BLaER1 treated with 17β-estradiol and CSF1 and Interleukin-3, amounts not matched to agents 10 nM and 100 nM (cell line): ENCODE measurements at regions not wholly inside any gene's neighbourhood (a gene's known extent, or its start where the extent isn't known, plus 50 kb on each side); places are given as distances from the start of the nearest gene placed in this dataset.
"Not testable (repeated sequence)": the region's sequence is repeated elsewhere in the genome, so short reads cannot be mapped to it uniquely, and the experiment has no call there.

Experiments used
- H3K27ac ChIP-seq, 11 experiments: shearing (Covaris generic); formaldehyde crosslinking; 2 replicates each; pipeline ENCODE4 v1.8.1; 2022
- H3K27me3 ChIP-seq, 11 experiments: shearing (Covaris generic); formaldehyde crosslinking; 2 replicates each; pipeline ENCODE4 v1.8.1; 2022
- H3K36me3 ChIP-seq, 11 experiments: shearing (Covaris generic); formaldehyde crosslinking; 2 replicates each; pipeline ENCODE4 v1.8.1; 2022
- H3K4me1 ChIP-seq, 10 experiments: shearing (Covaris generic); formaldehyde crosslinking; 2 replicates each; pipeline ENCODE4 v1.8.1; 2022
- H3K4me2 ChIP-seq, 11 experiments: shearing (Covaris generic); formaldehyde crosslinking; 2 replicates each; pipeline ENCODE4 v1.8.1; 2022
- H3K4me3 ChIP-seq, 10 experiments: shearing (Covaris generic); formaldehyde crosslinking; 2 replicates each; pipeline ENCODE4 v1.8.1; 2022
- H3K9ac ChIP-seq, 11 experiments: shearing (Covaris generic); formaldehyde crosslinking; 2 replicates each; pipeline ENCODE4 v1.8.1; 2022
- H3K9me3 ChIP-seq, 11 experiments: shearing (Covaris generic); formaldehyde crosslinking; replicated peaks in 1 of 11; 2 replicates each; pipeline ENCODE4 v1.8.1; 2022
- H4K20me1 ChIP-seq, 11 experiments: shearing (Covaris generic); formaldehyde crosslinking; 2 replicates each; pipeline ENCODE4 v1.8.1; 2022
- Cebpa-rat ChIP-seq, 11 experiments: shearing (Covaris generic); IDR thresholded peaks; 2 replicates each; pipeline ENCODE4 v1.8.1; 2022

DNA sequence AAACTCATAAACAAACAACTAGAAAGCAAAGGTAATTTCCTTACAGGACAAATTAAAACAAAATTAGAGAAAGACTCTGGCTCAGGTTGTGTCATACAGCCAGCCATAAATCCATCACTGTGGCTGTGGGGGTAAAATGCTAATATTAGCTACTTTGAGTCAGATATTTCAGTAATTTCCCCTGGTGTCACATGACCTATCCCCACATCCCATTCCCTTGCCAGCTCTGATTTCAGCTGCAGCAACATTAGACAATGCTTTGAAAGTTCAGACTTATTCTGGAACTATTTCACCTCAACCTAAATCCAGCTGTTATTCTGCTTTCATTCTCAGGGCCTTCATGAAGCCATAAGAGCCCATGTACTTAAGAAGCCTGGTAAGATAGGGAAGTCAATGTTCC, 55.3 kb downstream of the RPL10L start:
- no peak for TF ChIP-seq Cebpa-rat (IDR thresholded peaks at IDR 0.05)
- H3K27me3 ChIP-seq = no peaks in the 10 kb centered on the region
- H3K27ac ChIP-seq = peak overlapping the region in 4 of 11 experiments; percentile 42 to 77 (median 65); a peak in 7 of 22 replicates
- no peak overlapping the region for H3K4me3 ChIP-seq
- no peaks in the 10 kb centered on the region for H3K9me3 ChIP-seq
- no peaks in the 10 kb centered on the region for H3K36me3 ChIP-seq
- H3K4me1 ChIP-seq = peaks cover 0 to 33% (median 1%) of the 10 kb centered on the region in 10 experiments; a peak in 8 of 20 replicates
- H3K9ac ChIP-seq = peak overlapping the region in 1 of 11 experiments; percentile 46; a peak in 1 of 22 replicates
- peak overlapping the region in 6 of 11 experiments; percentile 1 to 76 (median 32); a peak in 9 of 22 replicates for H3K4me2 ChIP-seq
- H4K20me1 ChIP-seq = no peaks in the 10 kb centered on the region

- no peak for TF ChIP-seq Cebpa-rat (IDR thresholded peaks at IDR 0.05)
- no peaks in the 10 kb centered on the region for H4K20me1 ChIP-seq
- H3K27ac ChIP-seq = no peak overlapping the region
- H3K4me1 ChIP-seq = peaks cover 0 to 23% (median 0%) of the 10 kb centered on the region in 10 experiments; a peak in 5 of 20 replicates
- H3K9ac ChIP-seq = no peak overlapping the region
- peaks cover 0 to 18% (median 6%) of the 10 kb centered on the region in 11 experiments; a peak in 10 of 22 replicates for H3K9me3 ChIP-seq
- no peaks in the 10 kb centered on the region for H3K27me3 ChIP-seq
- H3K4me2 ChIP-seq = peak overlapping the region in 3 of 11 experiments; percentile 1 to 49 (median 13); a peak in 3 of 22 replicates
- no peaks in the 10 kb centered on the region for H3K36me3 ChIP-seq
- no peak overlapping the region for H3K4me3 ChIP-seq
Observed at GRCh38 chr14:46582826-46583225, 68.8 kb downstream of the RPL10L start.

DNA sequence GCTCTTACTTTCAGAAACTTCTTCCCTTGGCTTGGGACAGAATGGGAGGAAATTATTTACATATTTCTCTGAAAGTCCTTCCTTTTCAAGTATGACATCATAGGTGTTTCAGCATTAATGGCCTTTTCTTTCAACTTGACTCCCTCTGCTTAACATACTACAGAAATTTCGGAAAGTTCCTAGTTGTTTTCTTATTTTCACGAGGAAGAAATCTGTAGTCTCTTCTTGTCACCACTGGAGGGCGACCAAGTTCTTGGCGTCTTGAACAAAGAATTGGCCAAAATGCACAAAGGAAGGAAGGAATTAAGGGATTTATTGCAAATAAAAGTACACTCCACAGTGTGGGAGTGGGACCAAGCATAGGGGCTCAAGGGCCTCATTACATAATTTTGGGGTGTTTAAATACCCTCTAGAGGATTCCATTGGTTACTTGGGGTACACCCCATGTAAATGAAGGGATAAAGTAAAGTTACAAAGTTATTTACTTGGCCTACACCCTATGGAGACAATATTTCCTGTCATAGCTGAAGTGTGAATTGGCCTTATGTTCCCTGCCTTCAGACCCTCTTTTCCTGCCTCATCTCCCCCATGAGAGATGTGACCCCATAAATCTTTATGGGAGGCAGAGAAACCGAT, 70.4 kb downstream of the RPL10L start:
- no peaks in the 10 kb centered on the region for H3K36me3 ChIP-seq
- no peak overlapping the region for H3K27ac ChIP-seq
- no peak overlapping the region for H3K9ac ChIP-seq
- H4K20me1 ChIP-seq = no peaks in the 10 kb centered on the region
- H3K27me3 ChIP-seq = no peaks in the 10 kb centered on the region
- H3K4me3 ChIP-seq = no peak overlapping the region
- H3K4me1 ChIP-seq = peaks cover 0 to 23% (median 0%) of the 10 kb centered on the region in 10 experiments; a peak in 5 of 20 replicates
- no peak for TF ChIP-seq Cebpa-rat (IDR thresholded peaks at IDR 0.05)
- peaks cover 0 to 18% (median 6%) of the 10 kb centered on the region in 11 experiments; a peak in 10 of 22 replicates for H3K9me3 ChIP-seq
- H3K4me2 ChIP-seq = peak overlapping the region in 2 of 11 experiments; percentile 25 to 48; a peak in 3 of 22 replicates

DNA sequence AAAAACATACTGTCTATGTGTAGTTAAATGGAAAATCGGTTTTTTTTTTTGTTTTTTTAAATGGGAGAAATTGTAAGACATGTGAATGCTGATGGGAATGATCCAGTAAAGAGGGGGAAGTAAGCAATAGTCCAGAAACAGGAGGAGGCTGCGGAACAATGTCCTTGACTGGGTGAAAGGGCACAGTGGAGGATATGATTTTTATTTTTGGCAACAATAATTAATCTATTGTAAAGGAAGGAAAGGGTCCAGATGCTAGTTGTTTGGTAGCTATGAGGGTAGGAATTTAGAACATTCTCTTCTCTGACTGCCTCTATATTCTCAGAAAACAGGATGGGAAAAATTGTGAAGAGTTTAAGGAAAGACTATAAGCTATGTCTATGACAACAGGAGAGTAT, 76.6 kb downstream of the RPL10L start:
- peak overlapping the region; percentile 57 to 85 (median 79) for H3K27ac ChIP-seq
- H3K4me2 ChIP-seq = peak overlapping the region; percentile 56 to 91 (median 70)
- H3K9ac ChIP-seq = peak overlapping the region in 8 of 11 experiments; percentile 6 to 70 (median 50); a peak in 11 of 22 replicates
- no peaks in the 10 kb centered on the region for H3K36me3 ChIP-seq
- H3K9me3 ChIP-seq = peaks cover 0 to 3% (median 0%) of the 10 kb centered on the region in 11 experiments; a peak in 2 of 22 replicates
- no peak for TF ChIP-seq Cebpa-rat (IDR thresholded peaks at IDR 0.05)
- H3K4me3 ChIP-seq = peak overlapping the region in 4 of 10 experiments; percentile 8 to 38 (median 16); a peak in 5 of 20 replicates
- H3K4me1 ChIP-seq = peaks cover 22 to 42% (median 36%) of the 10 kb centered on the region in 10 experiments
- no peaks in the 10 kb centered on the region for H3K27me3 ChIP-seq
- no peaks in the 10 kb centered on the region for H4K20me1 ChIP-seq

DNA sequence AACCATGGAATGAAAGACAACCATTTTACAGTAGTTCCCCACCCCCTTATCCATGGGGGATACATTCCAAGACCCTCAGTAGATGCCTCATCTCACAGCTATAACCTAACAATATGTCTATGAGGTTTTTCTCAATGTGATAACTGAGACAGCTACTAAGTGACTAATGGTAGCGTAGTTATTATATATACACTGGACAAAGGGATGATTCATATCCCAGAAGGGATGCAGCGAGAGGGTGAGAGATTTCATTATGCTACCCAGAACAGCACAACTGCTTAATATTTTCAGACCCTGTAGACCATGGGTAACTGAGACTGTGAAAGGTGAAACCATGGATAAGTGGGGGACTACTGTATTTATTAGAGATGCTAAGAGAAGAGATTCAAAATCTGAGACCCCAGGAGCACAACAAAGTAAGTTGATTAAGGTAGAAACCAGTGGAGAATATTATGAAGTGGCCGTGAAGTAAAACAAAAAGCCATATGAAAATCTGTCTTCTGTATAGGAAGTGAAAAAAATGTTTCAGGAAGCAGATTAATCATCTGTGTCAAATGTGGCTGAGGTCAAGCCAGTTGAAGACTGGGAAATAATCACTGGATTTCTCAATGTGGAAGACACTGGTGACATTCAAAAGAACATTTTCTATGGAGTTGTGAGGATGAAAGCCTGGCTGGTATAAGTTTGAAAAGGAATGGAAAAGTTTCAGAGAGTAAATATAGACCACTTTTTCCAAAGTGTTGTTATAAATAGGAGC, 77.2 kb downstream of the RPL10L start:
- H3K9me3 ChIP-seq = peaks cover 0 to 3% (median 2%) of the 10 kb centered on the region in 11 experiments; a peak in 7 of 22 replicates
- H4K20me1 ChIP-seq = no peaks in the 10 kb centered on the region
- H3K27ac ChIP-seq = peak overlapping the region; percentile 57 to 85 (median 79)
- no peaks in the 10 kb centered on the region for H3K36me3 ChIP-seq
- H3K4me1 ChIP-seq = peaks cover 22 to 42% (median 36%) of the 10 kb centered on the region in 10 experiments
- H3K27me3 ChIP-seq = no peaks in the 10 kb centered on the region
- H3K9ac ChIP-seq = peak overlapping the region; percentile 7 to 70 (median 55); a peak in 18 of 22 replicates
- H3K4me3 ChIP-seq = peak overlapping the region in 7 of 10 experiments; percentile 8 to 41 (median 25); a peak in 8 of 20 replicates
- peak in 1 of 11 experiments; percentile 34; a peak in 1 of 22 replicates for TF ChIP-seq Cebpa-rat (IDR thresholded peaks at IDR 0.05)
- peak overlapping the region; percentile 56 to 91 (median 70) for H3K4me2 ChIP-seq

DNA sequence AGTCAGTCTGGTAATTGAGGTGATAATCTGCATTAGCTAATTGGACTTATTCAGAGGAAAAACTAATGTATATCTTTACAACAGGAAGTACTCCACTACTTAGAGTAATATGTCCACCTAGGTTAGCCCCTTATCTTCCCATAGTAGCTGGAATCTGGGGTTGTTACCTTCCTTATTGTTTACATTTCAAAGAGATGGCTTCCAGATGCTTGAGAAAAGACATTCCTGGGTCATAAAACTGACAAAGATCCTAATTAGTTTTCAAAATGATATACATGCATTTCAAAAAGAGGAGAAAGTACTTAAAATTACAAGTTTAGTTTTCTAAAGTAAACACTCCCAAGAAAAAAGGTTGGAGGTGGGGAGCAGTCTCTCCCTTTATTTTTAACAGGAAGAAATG, 78.1 kb downstream of the RPL10L start:
- TF ChIP-seq Cebpa-rat (IDR thresholded peaks at IDR 0.05) = no peak
- no peaks in the 10 kb centered on the region for H3K36me3 ChIP-seq
- peak overlapping the region in 10 of 11 experiments; percentile 57 to 85 (median 80); a peak in 21 of 22 replicates for H3K27ac ChIP-seq

GRCh38 chr14:46571970-46572369, 79.6 kb downstream of the RPL10L start:
- Histone ChIP-seq H3K9ac (no peak overlapping the region), H3K36me3 (no peaks in the 10 kb centered on the region), H3K4me1 (peaks cover 22 to 42% (median 36%) of the 10 kb centered on the region in 10 experiments), H3K9me3 (peaks cover 5 to 22% (median 15%) of the 10 kb centered on the region in 11 experiments; a peak in 14 of 22 replicates), H3K27ac (no peak overlapping the region; a peak in 2 of 22 replicates), H3K27me3 (no peaks in the 10 kb centered on the region), H4K20me1 (no peaks in the 10 kb centered on the region), H3K4me2 (peak overlapping the region in 10 of 11 experiments; percentile 0 to 43 (median 20); a peak in 12 of 22 replicates), H3K4me3 (no peak overlapping the region)
- TF ChIP-seq Cebpa-rat (IDR thresholded peaks at IDR 0.05) = no peak

More for the DNA sequence above, 78.1 kb downstream of the RPL10L start:
- peak overlapping the region; percentile 56 to 91 (median 70) for H3K4me2 ChIP-seq
- no peak overlapping the region for H3K4me3 ChIP-seq
- H3K27me3 ChIP-seq = no peaks in the 10 kb centered on the region
- peaks cover 22 to 42% (median 36%) of the 10 kb centered on the region in 10 experiments for H3K4me1 ChIP-seq
- H3K9me3 ChIP-seq = peaks cover 5 to 12% (median 10%) of the 10 kb centered on the region in 11 experiments; a peak in 13 of 22 replicates
- no peaks in the 10 kb centered on the region for H4K20me1 ChIP-seq
- peak overlapping the region in 3 of 11 experiments; percentile 44 to 70 (median 61); a peak in 4 of 22 replicates for H3K9ac ChIP-seq

- H3K4me2 ChIP-seq, H3K27ac ChIP-seq, H3K9ac ChIP-seq, H3K4me3 ChIP-seq, H4K20me1 ChIP-seq, H3K36me3 ChIP-seq, H3K27me3 ChIP-seq: not testable (repeated sequence)
- Histone ChIP-seq H3K4me1 (peaks cover 0 to 17% (median 11%) of the 10 kb centered on the region in 10 experiments; a peak in 12 of 20 replicates), H3K9me3 (peaks cover 5 to 22% (median 15%) of the 10 kb centered on the region in 11 experiments; a peak in 14 of 22 replicates)
Observed at GRCh38 chr14:46568161-46568560, 83.4 kb downstream of the RPL10L start.
